DND-41 (cell line): ENCODE measurements at regions not wholly inside any gene's neighbourhood (a gene's known extent, or its start where the extent isn't known, plus 50 kb on each side); places are given as distances from the start of the nearest gene placed in this dataset.

Experiments used
- EZH2 ChIP-seq: IDR thresholded peaks from 3 replicates; pipeline ENCODE4 v1.6.1; 2012; ENCODE audit warnings: borderline replicate concordance, low read depth, mild to moderate bottlenecking, moderate library complexity, low read length, inconsistent platforms; ENCODE audit not compliant: severe bottlenecking
- TF ChIP-seq, protein P1 (sequence below): IDR thresholded peaks from 2 replicates; pipeline ENCODE4 v1.5.1; 2012; ENCODE audit warnings: borderline replicate concordance, low read length, moderate library complexity, mild to moderate bottlenecking; ENCODE audit not compliant: poor library complexity, severe bottlenecking; ENCODE audit errors: extremely low read depth

DNA sequence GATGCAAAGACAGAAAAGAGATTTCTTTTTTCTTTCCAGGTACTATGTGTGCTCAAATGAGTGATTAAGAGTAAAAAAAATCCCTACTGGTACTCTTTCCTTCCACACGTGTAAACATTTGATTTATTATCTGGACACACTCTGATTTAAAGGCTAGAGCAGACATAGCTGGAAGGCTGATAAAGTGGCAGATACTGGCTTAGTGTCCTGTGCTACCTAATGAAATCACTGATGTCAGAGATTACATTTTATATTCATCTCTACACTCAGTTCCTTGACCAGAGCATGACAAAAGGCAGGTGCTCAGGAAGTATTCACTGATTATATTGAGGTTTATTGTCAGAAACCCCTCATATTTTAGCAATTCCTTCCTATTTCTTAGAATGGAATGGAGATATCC, 136.6 kb upstream of the SLC38A2 start:
- TF ChIP-seq, protein P1, sequence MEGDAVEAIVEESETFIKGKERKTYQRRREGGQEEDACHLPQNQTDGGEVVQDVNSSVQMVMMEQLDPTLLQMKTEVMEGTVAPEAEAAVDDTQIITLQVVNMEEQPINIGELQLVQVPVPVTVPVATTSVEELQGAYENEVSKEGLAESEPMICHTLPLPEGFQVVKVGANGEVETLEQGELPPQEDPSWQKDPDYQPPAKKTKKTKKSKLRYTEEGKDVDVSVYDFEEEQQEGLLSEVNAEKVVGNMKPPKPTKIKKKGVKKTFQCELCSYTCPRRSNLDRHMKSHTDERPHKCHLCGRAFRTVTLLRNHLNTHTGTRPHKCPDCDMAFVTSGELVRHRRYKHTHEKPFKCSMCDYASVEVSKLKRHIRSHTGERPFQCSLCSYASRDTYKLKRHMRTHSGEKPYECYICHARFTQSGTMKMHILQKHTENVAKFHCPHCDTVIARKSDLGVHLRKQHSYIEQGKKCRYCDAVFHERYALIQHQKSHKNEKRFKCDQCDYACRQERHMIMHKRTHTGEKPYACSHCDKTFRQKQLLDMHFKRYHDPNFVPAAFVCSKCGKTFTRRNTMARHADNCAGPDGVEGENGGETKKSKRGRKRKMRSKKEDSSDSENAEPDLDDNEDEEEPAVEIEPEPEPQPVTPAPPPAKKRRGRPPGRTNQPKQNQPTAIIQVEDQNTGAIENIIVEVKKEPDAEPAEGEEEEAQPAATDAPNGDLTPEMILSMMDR: no peak
- TF ChIP-seq EZH2: no peak
